ENCODE measurements at regions not wholly inside any gene's neighbourhood (a gene's known extent, or its start where the extent isn't known, plus 50 kb on each side); places are given as distances from the start of the nearest gene placed in this dataset.

DNA sequence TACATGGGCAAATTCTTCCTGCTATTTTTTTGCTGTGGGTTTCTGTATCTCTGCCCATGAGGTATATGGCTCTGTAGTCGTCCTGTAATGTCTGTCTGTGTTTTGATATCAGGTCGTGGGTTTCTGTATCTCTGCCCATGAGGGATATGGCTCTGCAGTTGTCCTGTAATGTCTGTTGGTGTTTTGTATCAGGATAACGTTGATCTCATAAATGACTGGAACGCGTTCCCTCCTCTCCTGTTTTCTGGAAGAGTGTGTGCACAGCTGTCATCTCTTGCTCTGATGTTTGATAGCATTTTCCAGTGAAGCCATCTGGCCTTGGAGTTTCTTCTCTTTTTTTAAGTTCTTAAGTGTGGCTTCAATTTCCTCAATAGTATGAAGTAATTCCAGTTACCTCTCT, 57.2 kb downstream of the SOX1 start:
- Histone ChIP-seq H2AFZ (ENCODE audit: low read depth, low read length) (no peak overlapping the region), H3K36me3 (ENCODE audit: insufficient read depth, low read length) (no peaks in the 10 kb centered on the region), H3K4me3 (ENCODE audit: low read length) (no peak overlapping the region), H3K27me3 (ENCODE audit: insufficient read depth, low read length) (no peaks in the 10 kb centered on the region), H3K4me1 (ENCODE audit: insufficient read depth, low read length) (peaks cover 20% of the 10 kb centered on the region), H3K9me3 (ENCODE audit: low read length) (no peaks in the 10 kb centered on the region)

GRCh38 chr13:112127564-112128330, 60.8 kb downstream of the SOX1 start:
- peaks cover 10% of the 10 kb centered on the region for H3K4me1 ChIP-seq (ENCODE audit: insufficient read depth, low read length)
- peaks cover 2% of the 10 kb centered on the region for H3K9me3 ChIP-seq (ENCODE audit: low read length)
- no peaks in the 10 kb centered on the region for H3K36me3 ChIP-seq (ENCODE audit: insufficient read depth, low read length)
- no peaks in the 10 kb centered on the region for H3K27me3 ChIP-seq (ENCODE audit: insufficient read depth, low read length)
- H3K4me3 ChIP-seq (ENCODE audit: low read length) = no peak overlapping the region
- no peak overlapping the region for H2AFZ ChIP-seq (ENCODE audit: low read depth, low read length)

DNA sequence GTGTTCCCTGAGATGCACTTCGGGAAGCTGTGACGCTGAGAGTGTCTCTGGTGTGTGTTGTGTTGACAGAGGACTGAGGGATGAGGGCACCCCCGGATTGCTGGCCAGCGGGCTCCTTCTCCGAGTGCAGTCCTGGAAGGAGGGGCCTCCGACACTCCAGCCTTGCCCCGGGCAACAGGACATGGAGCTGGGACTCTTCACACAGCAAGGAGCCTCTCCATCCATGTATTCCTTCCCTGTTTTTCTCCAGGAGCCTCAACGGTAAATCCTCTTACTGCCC, 61.3 kb downstream of the SOX1 start:
- no peak overlapping the region for H2AFZ ChIP-seq (ENCODE audit: low read depth, low read length)
- H3K36me3 ChIP-seq (ENCODE audit: insufficient read depth, low read length) = no peaks in the 10 kb centered on the region
- no peaks in the 10 kb centered on the region for H3K27me3 ChIP-seq (ENCODE audit: insufficient read depth, low read length)
- peaks cover 3% of the 10 kb centered on the region for H3K9me3 ChIP-seq (ENCODE audit: low read length)
- H3K4me3 ChIP-seq (ENCODE audit: low read length) = no peak overlapping the region
- peaks cover 10% of the 10 kb centered on the region for H3K4me1 ChIP-seq (ENCODE audit: insufficient read depth, low read length)

GRCh38 chr13:112130418-112130817, 63.5 kb downstream of the SOX1 start:
- Histone ChIP-seq H3K9me3 (ENCODE audit: low read length) (peaks cover 3% of the 10 kb centered on the region), H3K27me3 (ENCODE audit: insufficient read depth, low read length) (no peaks in the 10 kb centered on the region), H3K4me3 (ENCODE audit: low read length) (no peak overlapping the region), H3K4me1 (ENCODE audit: insufficient read depth, low read length) (no peaks in the 10 kb centered on the region), H3K36me3 (ENCODE audit: insufficient read depth, low read length) (no peaks in the 10 kb centered on the region), H2AFZ (ENCODE audit: low read depth, low read length) (no peak overlapping the region)

GRCh38 chr13:112131081-112131712, 64.2 kb downstream of the SOX1 start:
- H3K27me3 ChIP-seq (ENCODE audit: insufficient read depth, low read length) = no peaks in the 10 kb centered on the region
- no peaks in the 10 kb centered on the region for H3K36me3 ChIP-seq (ENCODE audit: insufficient read depth, low read length)
- no peak overlapping the region for H2AFZ ChIP-seq (ENCODE audit: low read depth, low read length)
- peaks cover 3% of the 10 kb centered on the region for H3K9me3 ChIP-seq (ENCODE audit: low read length)
- no peaks in the 10 kb centered on the region for H3K4me1 ChIP-seq (ENCODE audit: insufficient read depth, low read length)
- H3K4me3 ChIP-seq (ENCODE audit: low read length) = no peak overlapping the region

DNA sequence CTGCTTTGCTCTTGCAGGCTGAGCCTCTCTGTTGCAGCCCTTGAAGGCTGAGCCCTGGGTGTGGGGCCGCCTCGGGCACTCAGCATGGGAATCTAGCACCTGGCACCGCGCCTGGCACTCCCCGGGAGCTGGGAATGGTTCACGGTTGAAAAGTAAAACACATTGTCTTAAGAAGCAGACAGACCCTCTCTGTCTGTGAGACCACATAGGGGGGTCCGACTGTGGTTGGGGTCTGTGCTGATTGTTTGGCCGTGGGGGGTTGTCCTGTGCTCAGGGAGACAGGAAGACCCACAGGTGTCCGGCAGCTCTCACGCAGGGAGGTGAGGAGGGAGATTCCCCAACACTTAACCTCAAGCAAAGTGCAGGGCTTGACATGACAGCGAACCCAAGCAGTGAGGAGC, 64.8 kb downstream of the SOX1 start:
- H2AFZ ChIP-seq (ENCODE audit: low read depth, low read length) = no peak overlapping the region
- no peaks in the 10 kb centered on the region for H3K36me3 ChIP-seq (ENCODE audit: insufficient read depth, low read length)
- no peak overlapping the region for H3K4me3 ChIP-seq (ENCODE audit: low read length)
- H3K27me3 ChIP-seq (ENCODE audit: insufficient read depth, low read length) = no peaks in the 10 kb centered on the region
- H3K4me1 ChIP-seq (ENCODE audit: insufficient read depth, low read length) = no peaks in the 10 kb centered on the region
- peaks cover 3% of the 10 kb centered on the region for H3K9me3 ChIP-seq (ENCODE audit: low read length)

DNA sequence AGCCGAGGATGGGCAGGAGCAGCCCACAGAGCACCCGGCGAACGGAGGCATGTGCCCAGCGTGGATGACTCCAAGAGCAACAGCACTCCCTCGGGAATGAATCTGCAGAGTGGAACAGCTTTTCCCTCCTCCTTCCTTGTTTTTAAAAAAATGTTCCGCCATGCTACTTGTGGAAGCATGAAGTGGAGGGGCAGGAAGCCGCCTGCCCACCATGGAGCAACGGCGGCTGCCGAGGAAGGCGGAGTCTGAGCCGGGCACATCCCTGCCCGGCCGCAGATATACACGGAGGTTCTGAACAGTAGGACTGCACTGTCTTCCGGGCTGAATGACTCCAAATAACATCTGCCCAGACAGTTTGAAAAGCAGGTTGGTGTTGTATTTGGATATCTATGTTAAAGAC, 65.2 kb downstream of the SOX1 start:
- peaks cover 3% of the 10 kb centered on the region for H3K9me3 ChIP-seq (ENCODE audit: low read length)
- no peak overlapping the region for H3K4me3 ChIP-seq (ENCODE audit: low read length)
- no peaks in the 10 kb centered on the region for H3K27me3 ChIP-seq (ENCODE audit: insufficient read depth, low read length)
- no peak overlapping the region for H2AFZ ChIP-seq (ENCODE audit: low read depth, low read length)
- no peaks in the 10 kb centered on the region for H3K36me3 ChIP-seq (ENCODE audit: insufficient read depth, low read length)
- H3K4me1 ChIP-seq (ENCODE audit: insufficient read depth, low read length) = no peaks in the 10 kb centered on the region

DNA sequence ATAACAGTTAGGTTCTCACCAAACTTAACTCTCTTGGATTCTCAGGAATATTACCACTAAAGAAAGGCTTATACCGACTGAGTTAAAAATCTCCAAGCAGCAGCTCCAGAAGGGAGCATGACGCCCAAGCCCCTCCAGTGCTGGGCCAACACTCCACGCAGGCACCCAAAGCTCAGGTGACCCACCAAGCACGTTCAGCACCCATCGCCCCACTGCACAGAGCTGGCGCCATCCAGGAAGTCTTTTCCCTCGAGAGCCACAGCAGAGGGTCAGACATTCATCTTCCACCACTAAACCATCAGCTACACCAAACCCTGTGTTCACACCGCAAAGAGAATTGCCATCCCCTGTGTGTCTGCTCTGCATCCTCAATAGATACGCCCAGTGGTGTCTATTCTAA, 65.7 kb downstream of the SOX1 start:
- H2AFZ ChIP-seq (ENCODE audit: low read depth, low read length) = no peak overlapping the region
- H3K4me1 ChIP-seq (ENCODE audit: insufficient read depth, low read length) = no peaks in the 10 kb centered on the region
- no peaks in the 10 kb centered on the region for H3K27me3 ChIP-seq (ENCODE audit: insufficient read depth, low read length)
- peaks cover 3% of the 10 kb centered on the region for H3K9me3 ChIP-seq (ENCODE audit: low read length)
- no peak overlapping the region for H3K4me3 ChIP-seq (ENCODE audit: low read length)
- H3K36me3 ChIP-seq (ENCODE audit: insufficient read depth, low read length) = no peaks in the 10 kb centered on the region

DNA sequence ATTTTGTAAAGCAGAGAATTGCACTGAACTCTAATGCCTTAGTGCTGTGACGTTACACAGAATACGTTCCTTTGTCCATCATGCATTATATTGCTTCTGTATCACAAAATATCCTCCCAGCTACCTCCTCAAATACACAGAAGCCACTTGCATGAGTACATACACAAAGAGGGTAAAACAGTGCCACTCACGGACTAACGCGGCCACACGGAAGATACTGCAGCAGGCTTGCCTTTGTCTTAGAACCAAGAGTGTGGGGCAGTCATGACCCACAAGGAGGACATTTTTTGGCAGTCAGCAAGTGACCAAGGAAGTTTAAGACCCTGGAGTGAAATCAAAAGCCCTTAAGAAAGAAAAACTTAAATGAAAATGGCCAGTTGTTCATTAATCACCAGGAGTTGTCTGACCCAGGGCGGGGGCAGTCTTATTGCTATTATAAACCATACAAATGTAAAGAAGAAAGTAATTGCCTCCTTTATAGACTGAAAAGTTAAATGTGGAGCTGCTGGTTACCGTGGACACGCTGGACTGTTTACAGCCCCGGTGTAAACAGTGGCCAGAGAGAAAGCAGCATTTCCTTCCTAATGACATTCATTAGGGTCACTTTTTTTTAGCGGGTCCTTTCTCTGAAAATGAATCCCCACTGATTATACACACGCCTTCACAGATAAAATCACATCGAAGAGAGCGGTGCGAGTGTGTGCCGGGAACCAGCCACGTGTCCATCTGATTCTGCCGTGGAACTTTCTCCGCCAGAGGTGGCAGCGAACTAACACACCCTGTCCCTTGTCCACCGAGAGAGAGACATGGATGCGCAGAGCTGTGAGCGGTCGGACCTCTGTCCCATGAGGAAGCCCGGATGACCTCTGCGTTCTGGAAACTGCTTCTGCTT, 66.8 kb downstream of the SOX1 start:
- Histone ChIP-seq H2AFZ (ENCODE audit: low read depth, low read length) (no peak overlapping the region), H3K9me3 (ENCODE audit: low read length) (peaks cover 3% of the 10 kb centered on the region), H3K4me3 (ENCODE audit: low read length) (no peak overlapping the region), H3K4me1 (ENCODE audit: insufficient read depth, low read length) (peaks cover 6% of the 10 kb centered on the region), H3K27me3 (ENCODE audit: insufficient read depth, low read length) (no peaks in the 10 kb centered on the region), H3K36me3 (ENCODE audit: insufficient read depth, low read length) (no peaks in the 10 kb centered on the region)

- Histone ChIP-seq H3K4me3 (ENCODE audit: low read length) (no peak overlapping the region), H3K36me3 (ENCODE audit: insufficient read depth, low read length) (no peaks in the 10 kb centered on the region), H3K27me3 (ENCODE audit: insufficient read depth, low read length) (no peaks in the 10 kb centered on the region), H3K4me1 (ENCODE audit: insufficient read depth, low read length) (peaks cover 9% of the 10 kb centered on the region), H2AFZ (ENCODE audit: low read depth, low read length) (no peak overlapping the region), H3K9me3 (ENCODE audit: low read length) (peaks cover 3% of the 10 kb centered on the region)
Measured at GRCh38 chr13:112134391-112135075, 67.6 kb downstream of the SOX1 start.

DNA sequence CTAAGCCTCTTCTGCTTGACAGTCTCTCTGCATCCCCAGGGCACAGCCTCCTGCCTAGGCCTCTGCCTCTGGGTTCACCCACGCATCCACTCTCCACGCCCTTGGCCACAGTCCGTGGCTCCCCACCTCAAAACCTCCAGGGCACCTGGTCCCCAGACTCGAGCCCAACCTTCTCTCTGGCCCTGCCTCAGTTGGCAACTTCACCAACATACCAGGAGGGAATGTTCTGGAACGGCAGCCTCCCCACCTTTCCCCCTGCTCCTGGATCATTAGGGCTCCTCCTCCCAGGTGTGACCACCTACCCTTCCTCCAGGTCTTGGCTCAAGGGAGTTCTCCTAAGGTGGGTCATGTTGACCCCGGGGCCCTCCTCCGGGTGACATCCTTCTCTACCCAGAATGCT, 69.1 kb downstream of the SOX1 start:
- no peak overlapping the region for H3K4me3 ChIP-seq (ENCODE audit: low read length)
- H3K27me3 ChIP-seq (ENCODE audit: insufficient read depth, low read length) = no peaks in the 10 kb centered on the region
- peaks cover 15% of the 10 kb centered on the region for H3K4me1 ChIP-seq (ENCODE audit: insufficient read depth, low read length)
- H2AFZ ChIP-seq (ENCODE audit: low read depth, low read length) = no peak overlapping the region
- H3K36me3 ChIP-seq (ENCODE audit: insufficient read depth, low read length) = no peaks in the 10 kb centered on the region
- H3K9me3 ChIP-seq (ENCODE audit: low read length) = peaks cover 3% of the 10 kb centered on the region

DNA sequence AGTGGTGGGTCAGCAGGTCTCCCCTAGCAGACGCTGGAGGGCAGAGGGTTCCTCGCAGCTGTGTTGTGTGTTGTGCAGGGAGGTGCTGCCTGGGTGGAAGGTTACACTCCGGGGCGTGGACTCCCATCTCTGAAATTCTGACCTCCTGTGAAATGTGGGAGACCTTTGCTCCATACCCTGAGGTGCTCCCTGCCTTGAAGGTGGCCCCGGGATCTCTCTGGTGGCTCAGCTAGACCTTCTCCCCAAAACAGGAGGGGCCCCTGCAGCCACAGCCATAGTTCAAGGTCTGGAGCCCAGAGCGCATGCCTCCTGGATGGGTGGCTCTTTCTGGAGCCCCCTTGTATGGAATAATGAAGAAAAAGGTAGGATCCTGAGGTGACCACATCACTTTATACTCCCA, 70.2 kb downstream of the SOX1 start:
- Histone ChIP-seq H3K27me3 (ENCODE audit: insufficient read depth, low read length) (no peaks in the 10 kb centered on the region), H3K9me3 (ENCODE audit: low read length) (peaks cover 3% of the 10 kb centered on the region), H3K4me1 (ENCODE audit: insufficient read depth, low read length) (peaks cover 15% of the 10 kb centered on the region), H2AFZ (ENCODE audit: low read depth, low read length) (no peak overlapping the region), H3K4me3 (ENCODE audit: low read length) (no peak overlapping the region), H3K36me3 (ENCODE audit: insufficient read depth, low read length) (no peaks in the 10 kb centered on the region)

DNA sequence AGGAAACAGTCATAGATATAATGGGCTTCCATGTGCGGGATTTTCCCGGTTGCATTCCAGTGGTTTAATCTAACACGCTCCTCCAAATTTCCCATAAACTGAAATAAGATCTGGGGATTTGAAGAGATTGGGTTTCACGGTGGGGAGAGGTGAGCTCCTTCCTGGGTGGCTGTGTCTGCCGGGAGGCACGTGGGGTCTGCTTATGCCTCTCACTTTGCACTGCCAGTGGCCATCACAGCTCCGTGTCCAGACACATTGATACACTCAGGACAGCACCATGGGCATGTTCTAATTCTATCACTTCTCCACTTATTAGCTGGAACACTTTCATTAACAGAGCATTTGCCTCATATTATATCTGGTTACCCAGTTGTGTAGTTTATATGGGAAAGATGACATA, 73.4 kb downstream of the SOX1 start:
- Histone ChIP-seq H3K36me3 (ENCODE audit: insufficient read depth, low read length) (no peaks in the 10 kb centered on the region), H3K27me3 (ENCODE audit: insufficient read depth, low read length) (no peaks in the 10 kb centered on the region), H3K4me1 (ENCODE audit: insufficient read depth, low read length) (peaks cover 24% of the 10 kb centered on the region), H2AFZ (ENCODE audit: low read depth, low read length) (no peak overlapping the region), H3K9me3 (ENCODE audit: low read length) (no peaks in the 10 kb centered on the region), H3K4me3 (ENCODE audit: low read length) (no peak overlapping the region)
